SK-N-SH (cell line): ENCODE measurements at regions not wholly inside any gene's neighbourhood (a gene's known extent, or its start where the extent isn't known, plus 50 kb on each side); places are given as distances from the start of the nearest gene placed in this dataset.

ENCODE experiments used
- CTCF ChIA-PET: fragments of 300-600, 350-600 bp; formaldehyde crosslinking; extraction: SDS; loops from one replicate; lab custom pipeline; 2021; lab: Yijun Ruan, JAX
- POLR2A ChIA-PET: fragments of 350-600 bp; sonication (Branson Sonifier 250); formaldehyde crosslinking; extraction: SDS; loops from one replicate; lab custom pipeline; 2020; ENCODE audit warnings: antibody characterized with exemption, inconsistent platforms; lab: Yijun Ruan, JAX
- DNase-seq: peaks from one replicate; pipeline ENCODE4 v3.0.0; 2012
- H2AFZ ChIP-seq: fragments of 200-600 bp; sonication (generic); 2 replicates; pipeline ENCODE4 v1.8.1; 2016; ENCODE audit warnings: antibody characterized with exemption, mild to moderate bottlenecking, low read depth
- H3F3A ChIP-seq: fragments of 200-600 bp; sonication (generic); replicated peaks from 2 replicates; pipeline ENCODE3; 2016; ENCODE audit warnings: antibody characterized with exemption, mild to moderate bottlenecking; ENCODE audit not compliant: insufficient read depth
- H3K27ac ChIP-seq, 2 experiments: fragments of 200-500 bp in 1 of 2; fragments of 200-600 bp in 1 of 2; sonication (Bioruptor generic) in 1 of 2; sonication (generic), shearing (Covaris generic) in 1 of 2; 2 replicates each; pipeline versions ENCODE4 v1.5.1 to v1.6.1; 2014 to 2016; ENCODE audit warnings: low read depth in 2 of 2, inconsistent platforms in 1 of 2, low read length in 1 of 2, mild to moderate bottlenecking in 1 of 2, mixed read lengths in 1 of 2
- H3K27me3 ChIP-seq: fragments of 200-600 bp; sonication (generic), shearing (Covaris generic); 2 replicates; pipeline ENCODE4 v1.6.1; 2016; ENCODE audit warnings: mixed run types; ENCODE audit not compliant: insufficient read depth
- H3K36me3 ChIP-seq, 2 experiments: fragments of 200-500 bp in 1 of 2; fragments of 200-600 bp in 1 of 2; sonication (Bioruptor generic) in 1 of 2; sonication (generic) in 1 of 2; replicated peaks in 1 of 2; 2 replicates each; pipeline versions ENCODE3 to v1.5.1; 2014 to 2016; ENCODE audit warnings: low read length in 1 of 2, mild to moderate bottlenecking in 1 of 2; ENCODE audit not compliant: insufficient read depth in 2 of 2, control insufficient read depth in 1 of 2
- H3K4me1 ChIP-seq, 2 experiments: fragments of 200-500 bp in 1 of 2; fragments of 200-600 bp in 1 of 2; sonication (Bioruptor generic) in 1 of 2; sonication (generic), shearing (Covaris generic) in 1 of 2; 2 replicates each; pipeline versions ENCODE4 v1.5.1 to v1.6.1; 2014 to 2016; ENCODE audit warnings: low read depth in 1 of 2, low read length in 1 of 2, mixed run types in 1 of 2; ENCODE audit not compliant: insufficient read depth in 2 of 2, control insufficient read depth in 1 of 2
- H3K4me2 ChIP-seq: fragments of 200-600 bp; sonication (generic), shearing (Covaris generic); 2 replicates; pipeline ENCODE4 v1.6.1; 2017; ENCODE audit warnings: mixed run types
- H3K4me3 ChIP-seq, 2 experiments: fragments of 200-500 bp in 1 of 2; fragments of 200-600 bp in 1 of 2; sonication (Bioruptor generic) in 1 of 2; sonication (generic), shearing (Covaris generic) in 1 of 2; 2 replicates each; pipeline versions ENCODE4 v1.5.1 to v1.8.1; 2014 to 2016; ENCODE audit warnings: low read depth in 2 of 2, inconsistent platforms in 1 of 2, low read length in 1 of 2, mild to moderate bottlenecking in 1 of 2, mixed read lengths in 1 of 2, moderate library complexity in 1 of 2
- H3K79me2 ChIP-seq: fragments of 200-600 bp; sonication (generic); 2 replicates; pipeline ENCODE4 v1.8.1; 2017; ENCODE audit warnings: mild to moderate bottlenecking; ENCODE audit not compliant: insufficient read depth
- H3K9ac ChIP-seq: fragments of 200-600 bp; sonication (generic); 2 replicates; pipeline ENCODE4 v1.6.1; 2017; ENCODE audit warnings: mixed run types
- H3K9me2 ChIP-seq: fragments of 200-600 bp; sonication (generic); 2 replicates; pipeline ENCODE4 v1.6.1; 2017; ENCODE audit warnings: mixed run types
- H3K9me3 ChIP-seq: fragments of 200-600 bp; sonication (generic); 2 replicates; pipeline ENCODE4 v1.6.1; 2017; ENCODE audit warnings: mixed run types, mild to moderate bottlenecking, moderate library complexity
- H4K20me1 ChIP-seq: fragments of 200-600 bp; sonication (generic); 2 replicates; pipeline ENCODE4 v1.6.1; 2017; ENCODE audit warnings: mild to moderate bottlenecking, mixed run types; ENCODE audit not compliant: insufficient read depth
- ELF1 ChIP-seq: IDR thresholded peaks from 2 replicates; pipeline ENCODE4 v1.4.0; 2012
- FOXM1 ChIP-seq: IDR thresholded peaks from 2 replicates; pipeline ENCODE4 v1.4.0; 2012; ENCODE audit warnings: low read depth, mild to moderate bottlenecking
- GABPA ChIP-seq: IDR thresholded peaks from 2 replicates; pipeline ENCODE4 v1.4.0; 2012; ENCODE audit warnings: low read depth, mild to moderate bottlenecking
- GATA2 ChIP-seq: sonication (generic); formaldehyde crosslinking; IDR thresholded peaks from 2 replicates; pipeline ENCODE4 v1.5.0; 2020; ENCODE audit warnings: mild to moderate bottlenecking, missing genetic modification reagents
- JUND ChIP-seq: IDR thresholded peaks from 2 replicates; pipeline ENCODE4 v1.4.0; 2012
- RCOR1 ChIP-seq: fragments of 150-350 bp; IDR thresholded peaks from 2 replicates; pipeline ENCODE4 v1.6.1; 2017; ENCODE audit warnings: antibody characterized with exemption, low read length
- RFX5 ChIP-seq: IDR thresholded peaks from 2 replicates; pipeline ENCODE4 v1.6.1; 2012; ENCODE audit warnings: mild to moderate bottlenecking, improper control_type of control experiment, low read length
- SMC3 ChIP-seq: IDR thresholded peaks from 2 replicates; pipeline ENCODE4 v1.6.1; 2012; ENCODE audit warnings: low read depth, low read length, improper control_type of control experiment
- TAF1 ChIP-seq: IDR thresholded peaks from 2 replicates; pipeline ENCODE4 v1.6.1; 2012; ENCODE audit warnings: low read depth, mild to moderate bottlenecking, low read length, moderate library complexity, borderline replicate concordance
- TCF12 ChIP-seq: IDR thresholded peaks from 2 replicates; pipeline ENCODE4 v1.4.0; 2012
- YY1 ChIP-seq: IDR thresholded peaks from 2 replicates; pipeline ENCODE4 v1.4.0; 2012; ENCODE audit warnings: low read depth, mild to moderate bottlenecking
- WGBS: methylation state at CpG from one replicate; pipeline ENCODE4 v1.1.6; 2017; ENCODE audit warnings: low lambda C conversion rate; 5-methylcytosine and 5-hydroxymethylcytosine counted together
- TF ChIP-seq, protein P1 (sequence below): fragments of 150-350 bp; IDR thresholded peaks from 2 replicates; pipeline ENCODE4 v1.6.1; 2017; ENCODE audit warnings: antibody characterized with exemption, low read length, low read depth, borderline replicate concordance
- TF ChIP-seq, protein P2 (sequence below): fragments of 150-350 bp; IDR thresholded peaks from 2 replicates; pipeline ENCODE4 v1.6.1; 2016; ENCODE audit warnings: mild to moderate bottlenecking, low read depth, low read length
- TF ChIP-seq, protein P3 (sequence below): IDR thresholded peaks from 2 replicates; pipeline ENCODE4 v1.6.1; 2012; ENCODE audit warnings: mild to moderate bottlenecking, low read depth, low read length, moderate library complexity

DNA sequence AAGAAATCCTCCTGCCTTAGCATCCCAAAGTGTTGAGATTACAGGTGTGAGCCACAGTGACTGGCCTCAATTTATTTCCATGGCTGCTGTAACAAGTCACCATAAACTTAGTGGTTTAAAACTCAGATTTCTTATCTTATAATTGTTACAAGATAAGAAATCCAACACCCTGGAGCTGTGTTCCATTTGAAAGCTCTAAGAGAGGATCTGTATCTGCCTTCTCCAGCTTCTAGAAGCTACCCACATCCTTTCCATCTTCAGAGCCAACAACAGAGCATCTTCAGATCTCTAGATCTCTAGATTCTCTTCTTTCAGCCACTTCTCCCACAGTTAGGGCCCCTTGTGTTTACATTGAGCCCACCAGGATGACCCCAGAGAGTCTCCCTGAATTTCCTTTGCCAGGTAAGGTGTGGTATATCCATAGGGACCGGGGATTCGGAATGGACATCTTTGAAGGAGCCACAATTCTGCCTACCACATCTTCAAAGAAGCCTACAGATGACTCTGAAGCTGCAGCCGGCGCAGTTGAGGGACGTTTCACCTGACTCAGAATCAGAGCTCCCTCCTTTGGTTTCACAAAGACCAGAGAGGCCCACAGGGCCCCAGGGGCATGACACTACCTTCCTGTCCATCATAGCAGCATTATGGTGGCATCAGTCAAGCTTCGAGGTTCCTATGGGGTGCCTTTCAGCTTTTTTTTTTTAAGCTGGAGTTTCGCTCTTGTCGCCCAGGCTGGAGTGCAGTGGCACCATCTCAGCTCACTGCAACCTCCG lies 87.0 kb upstream of the IGF1R start:
- no peak overlapping the region for H3K27ac ChIP-seq
- no peaks in the 10 kb centered on the region for H3K9me2 ChIP-seq
- no peaks in the 10 kb centered on the region for H4K20me1 ChIP-seq
- ChIA-PET CTCF (interaction anchor here (0.9 to 1.4 kb wide), 2 partner anchors 15 to 42 kb away, joined by 3 to 5 read pairs; no protein-coding TSS in a partner anchor), POLR2A (no interaction called here)
- H3K79me2 ChIP-seq: no peaks in the 10 kb centered on the region
- no peaks in the 10 kb centered on the region for H3F3A ChIP-seq
- no peaks in the 10 kb centered on the region for H3K9me3 ChIP-seq
- no peaks in the 10 kb centered on the region for H3K4me1 ChIP-seq
- H3K4me3 ChIP-seq: no peak overlapping the region
- TF ChIP-seq ELF1: no peak
- TF ChIP-seq FOXM1: no peak
- no peak for TF ChIP-seq JUND
- TF ChIP-seq, protein P1, sequence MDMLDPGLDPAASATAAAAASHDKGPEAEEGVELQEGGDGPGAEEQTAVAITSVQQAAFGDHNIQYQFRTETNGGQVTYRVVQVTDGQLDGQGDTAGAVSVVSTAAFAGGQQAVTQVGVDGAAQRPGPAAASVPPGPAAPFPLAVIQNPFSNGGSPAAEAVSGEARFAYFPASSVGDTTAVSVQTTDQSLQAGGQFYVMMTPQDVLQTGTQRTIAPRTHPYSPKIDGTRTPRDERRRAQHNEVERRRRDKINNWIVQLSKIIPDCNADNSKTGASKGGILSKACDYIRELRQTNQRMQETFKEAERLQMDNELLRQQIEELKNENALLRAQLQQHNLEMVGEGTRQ: no peak
- TF ChIP-seq TCF12: no peak
- no peak for TF ChIP-seq GABPA
- TF ChIP-seq RFX5: no peak
- no peak for TF ChIP-seq SMC3
- TF ChIP-seq, protein P2, sequence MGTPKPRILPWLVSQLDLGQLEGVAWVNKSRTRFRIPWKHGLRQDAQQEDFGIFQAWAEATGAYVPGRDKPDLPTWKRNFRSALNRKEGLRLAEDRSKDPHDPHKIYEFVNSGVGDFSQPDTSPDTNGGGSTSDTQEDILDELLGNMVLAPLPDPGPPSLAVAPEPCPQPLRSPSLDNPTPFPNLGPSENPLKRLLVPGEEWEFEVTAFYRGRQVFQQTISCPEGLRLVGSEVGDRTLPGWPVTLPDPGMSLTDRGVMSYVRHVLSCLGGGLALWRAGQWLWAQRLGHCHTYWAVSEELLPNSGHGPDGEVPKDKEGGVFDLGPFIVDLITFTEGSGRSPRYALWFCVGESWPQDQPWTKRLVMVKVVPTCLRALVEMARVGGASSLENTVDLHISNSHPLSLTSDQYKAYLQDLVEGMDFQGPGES: no peak
- TF ChIP-seq TAF1: no peak
- TF ChIP-seq, protein P3, sequence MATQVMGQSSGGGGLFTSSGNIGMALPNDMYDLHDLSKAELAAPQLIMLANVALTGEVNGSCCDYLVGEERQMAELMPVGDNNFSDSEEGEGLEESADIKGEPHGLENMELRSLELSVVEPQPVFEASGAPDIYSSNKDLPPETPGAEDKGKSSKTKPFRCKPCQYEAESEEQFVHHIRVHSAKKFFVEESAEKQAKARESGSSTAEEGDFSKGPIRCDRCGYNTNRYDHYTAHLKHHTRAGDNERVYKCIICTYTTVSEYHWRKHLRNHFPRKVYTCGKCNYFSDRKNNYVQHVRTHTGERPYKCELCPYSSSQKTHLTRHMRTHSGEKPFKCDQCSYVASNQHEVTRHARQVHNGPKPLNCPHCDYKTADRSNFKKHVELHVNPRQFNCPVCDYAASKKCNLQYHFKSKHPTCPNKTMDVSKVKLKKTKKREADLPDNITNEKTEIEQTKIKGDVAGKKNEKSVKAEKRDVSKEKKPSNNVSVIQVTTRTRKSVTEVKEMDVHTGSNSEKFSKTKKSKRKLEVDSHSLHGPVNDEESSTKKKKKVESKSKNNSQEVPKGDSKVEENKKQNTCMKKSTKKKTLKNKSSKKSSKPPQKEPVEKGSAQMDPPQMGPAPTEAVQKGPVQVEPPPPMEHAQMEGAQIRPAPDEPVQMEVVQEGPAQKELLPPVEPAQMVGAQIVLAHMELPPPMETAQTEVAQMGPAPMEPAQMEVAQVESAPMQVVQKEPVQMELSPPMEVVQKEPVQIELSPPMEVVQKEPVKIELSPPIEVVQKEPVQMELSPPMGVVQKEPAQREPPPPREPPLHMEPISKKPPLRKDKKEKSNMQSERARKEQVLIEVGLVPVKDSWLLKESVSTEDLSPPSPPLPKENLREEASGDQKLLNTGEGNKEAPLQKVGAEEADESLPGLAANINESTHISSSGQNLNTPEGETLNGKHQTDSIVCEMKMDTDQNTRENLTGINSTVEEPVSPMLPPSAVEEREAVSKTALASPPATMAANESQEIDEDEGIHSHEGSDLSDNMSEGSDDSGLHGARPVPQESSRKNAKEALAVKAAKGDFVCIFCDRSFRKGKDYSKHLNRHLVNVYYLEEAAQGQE: no peak
- no peak for TF ChIP-seq GATA2 (CRISPR knock-in tag)
- TF ChIP-seq RCOR1: no peak
- TF ChIP-seq YY1: no peak
- no peak overlapping the region for H3K4me2 ChIP-seq
- H3K27me3 ChIP-seq: no peaks in the 10 kb centered on the region; the same call in 1 of the 2 replicates
- DNase-seq: no peak
- 51% methylated on average over 9 of the region's 9 CpGs for WGBS
- no peaks in the 10 kb centered on the region for H3K36me3 ChIP-seq
- no peak overlapping the region for H2AFZ ChIP-seq
- H3K9ac ChIP-seq: no peak overlapping the region
